ENCODE measurements at regions not wholly inside any gene's neighbourhood (a gene's known extent, or its start where the extent isn't known, plus 50 kb on each side); places are given as distances from the start of the nearest gene placed in this dataset.

GRCh38 chr5:112641515-112642110 is 96.1 kb upstream of the APC start:
- in situ Hi-C loops (cut with MboI; ENCODE audit: low pct_unique_long_range_greater_than_20kb, low sequenced_read_pairs), result no loop called here
- no peak for DNase-seq

GRCh38 chr5:112642885-112643284 is 94.8 kb upstream of the APC start:
- in situ Hi-C loops (cut with MboI; ENCODE audit: low pct_unique_long_range_greater_than_20kb, low sequenced_read_pairs), result no loop called here
- no peak for DNase-seq

GRCh38 chr5:112643339-112643971 is 94.2 kb upstream of the APC start:
- DNase-seq, result no peak
- in situ Hi-C loops (cut with MboI; ENCODE audit: low pct_unique_long_range_greater_than_20kb, low sequenced_read_pairs), result no loop called here

GRCh38 chr5:112646139-112646936 is 91.3 kb upstream of the APC start:
- in situ Hi-C loops (cut with MboI; ENCODE audit: low pct_unique_long_range_greater_than_20kb, low sequenced_read_pairs), result no loop called here
- DNase-seq, result peak; percentile 41

GRCh38 chr5:112647428-112647827 is 90.3 kb upstream of the APC start:
- in situ Hi-C loops (cut with MboI; ENCODE audit: low pct_unique_long_range_greater_than_20kb, low sequenced_read_pairs), result no loop called here
- DNase-seq, result no peak

GRCh38 chr5:112648264-112648663 is 89.4 kb upstream of the APC start:
- no peak for DNase-seq
- in situ Hi-C loops (cut with MboI; ENCODE audit: low pct_unique_long_range_greater_than_20kb, low sequenced_read_pairs), result no loop called here

GRCh38 chr5:112649882-112650281 is 87.8 kb upstream of the APC start:
- in situ Hi-C loops (cut with MboI; ENCODE audit: low pct_unique_long_range_greater_than_20kb, low sequenced_read_pairs), result no loop called here
- DNase-seq, result no peak

- no peak for DNase-seq
- in situ Hi-C loops (cut with MboI; ENCODE audit: low pct_unique_long_range_greater_than_20kb, low sequenced_read_pairs), result no loop called here
Observed at GRCh38 chr5:112653638-112654205, 84.0 kb upstream of the APC start.

GRCh38 chr5:112655513-112655912 is 82.2 kb upstream of the APC start:
- DNase-seq, result no peak
- in situ Hi-C loops (cut with MboI; ENCODE audit: low pct_unique_long_range_greater_than_20kb, low sequenced_read_pairs), result no loop called here

- DNase-seq, result no peak
- in situ Hi-C loops (cut with MboI; ENCODE audit: low pct_unique_long_range_greater_than_20kb, low sequenced_read_pairs), result no loop called here
Observed at GRCh38 chr5:112656451-112656850, 81.2 kb upstream of the APC start.

- in situ Hi-C loops (cut with MboI; ENCODE audit: low pct_unique_long_range_greater_than_20kb, low sequenced_read_pairs), result no loop called here
- no peak for DNase-seq
Observed at GRCh38 chr5:112657804-112658203, 79.9 kb upstream of the APC start.

GRCh38 chr5:112660359-112660758 is 77.3 kb upstream of the APC start:
- in situ Hi-C loops (cut with MboI; ENCODE audit: low pct_unique_long_range_greater_than_20kb, low sequenced_read_pairs), result no loop called here

GRCh38 chr5:112663146-112663545 is 74.5 kb upstream of the APC start:
- in situ Hi-C loops (cut with MboI; ENCODE audit: low pct_unique_long_range_greater_than_20kb, low sequenced_read_pairs), result no loop called here
- DNase-seq, result no peak

More at GRCh38 chr5:112660359-112660758, 77.3 kb upstream of the APC start:
- DNase-seq, result no peak

- no peak for DNase-seq
- in situ Hi-C loops (cut with MboI; ENCODE audit: low pct_unique_long_range_greater_than_20kb, low sequenced_read_pairs), result no loop called here
Observed at GRCh38 chr5:112668016-112668415, 69.7 kb upstream of the APC start.

- no peak for DNase-seq
- in situ Hi-C loops (cut with MboI; ENCODE audit: low pct_unique_long_range_greater_than_20kb, low sequenced_read_pairs), result no loop called here
Observed at GRCh38 chr5:112668911-112669310, 68.8 kb upstream of the APC start.

- no peak for DNase-seq
- in situ Hi-C loops (cut with MboI; ENCODE audit: low pct_unique_long_range_greater_than_20kb, low sequenced_read_pairs), result no loop called here
Observed at GRCh38 chr5:112669328-112669963, 68.2 kb upstream of the APC start.

GRCh38 chr5:112671687-112672086 is 66.0 kb upstream of the APC start:
- in situ Hi-C loops (cut with MboI; ENCODE audit: low pct_unique_long_range_greater_than_20kb, low sequenced_read_pairs), result no loop called here
- no peak for DNase-seq

GRCh38 chr5:112681481-112681908 is 56.2 kb upstream of the APC start:
- in situ Hi-C loops (cut with MboI; ENCODE audit: low pct_unique_long_range_greater_than_20kb, low sequenced_read_pairs), result no loop called here
- no peak for DNase-seq

GRCh38 chr5:112682621-112683061 is 55.0 kb upstream of the APC start:
- in situ Hi-C loops (cut with MboI; ENCODE audit: low pct_unique_long_range_greater_than_20kb, low sequenced_read_pairs), result no loop called here
- no peak for DNase-seq

- in situ Hi-C loops (cut with MboI; ENCODE audit: low pct_unique_long_range_greater_than_20kb, low sequenced_read_pairs), result no loop called here
- no peak for DNase-seq
Observed at GRCh38 chr5:112684121-112684520, 53.6 kb upstream of the APC start.

Data from KBM-7 (cell line).